ENCODE measurements at regions not wholly inside any gene's neighbourhood (a gene's known extent, or its start where the extent isn't known, plus 50 kb on each side); places are given as distances from the start of the nearest gene placed in this dataset.

GRCh38 chr9:71233646-71234045 is 112.2 kb upstream of the TRPM3 start:
- no peak overlapping the region for H3K27ac ChIP-seq (ENCODE audit: low read depth, low read length)
- no peak for TF ChIP-seq EZH2phosphoT487 (IDR thresholded peaks at IDR 0.05; ENCODE audit: borderline replicate concordance, low read length)
- no peak for TF ChIP-seq CTCF (IDR thresholded peaks at IDR 0.05; ENCODE audit: low read depth, low read length, poor library complexity, severe bottlenecking)
- no peaks in the 10 kb centered on the region for H3K79me2 ChIP-seq (ENCODE audit: control insufficient read depth, low read length)
- H3K4me3 ChIP-seq (ENCODE audit: low read length): no peak overlapping the region
- H4K20me1 ChIP-seq (ENCODE audit: control insufficient read depth, insufficient read depth, low read depth, low read length): no peaks in the 10 kb centered on the region
- H3K9me2 ChIP-seq (replicated peaks; ENCODE audit: control insufficient read depth, low read length): no peaks in the 10 kb centered on the region
- no peaks in the 10 kb centered on the region for H3K9me3 ChIP-seq (ENCODE audit: control insufficient read depth, insufficient read depth, low read length)
- no peaks in the 10 kb centered on the region for H3K36me3 ChIP-seq (ENCODE audit: control insufficient read depth, low read length)
- no peak overlapping the region for H3K4me2 ChIP-seq (ENCODE audit: low read length)
- H3K4me1 ChIP-seq (ENCODE audit: control insufficient read depth, low read length): no peaks in the 10 kb centered on the region
- no peaks in the 10 kb centered on the region for H3F3A ChIP-seq (ENCODE audit: control insufficient read depth, insufficient read depth)
- H3K27me3 ChIP-seq (ENCODE audit: control insufficient read depth, low read length): no peaks in the 10 kb centered on the region

- Histone ChIP-seq H3K4me2 (ENCODE audit: low read length) (no peak overlapping the region), H3K79me2 (ENCODE audit: control insufficient read depth, low read length) (no peaks in the 10 kb centered on the region), H3K9me2 (replicated peaks; ENCODE audit: control insufficient read depth, low read length) (no peaks in the 10 kb centered on the region), H3K27me3 (ENCODE audit: control insufficient read depth, low read length) (no peaks in the 10 kb centered on the region), H3K4me1 (ENCODE audit: control insufficient read depth, low read length) (no peaks in the 10 kb centered on the region), H3K36me3 (ENCODE audit: control insufficient read depth, low read length) (no peaks in the 10 kb centered on the region), H4K20me1 (ENCODE audit: control insufficient read depth, insufficient read depth, low read depth, low read length) (no peaks in the 10 kb centered on the region), H3K9me3 (ENCODE audit: control insufficient read depth, insufficient read depth, low read length) (no peaks in the 10 kb centered on the region), H3F3A (ENCODE audit: control insufficient read depth, insufficient read depth) (no peaks in the 10 kb centered on the region), H3K27ac (ENCODE audit: low read depth, low read length) (no peak overlapping the region), H3K4me3 (ENCODE audit: low read length) (no peak overlapping the region)
- no peak for TF ChIP-seq CTCF (IDR thresholded peaks at IDR 0.05; ENCODE audit: low read depth, low read length, poor library complexity, severe bottlenecking)
Measured at GRCh38 chr9:71223953-71224538, 102.6 kb upstream of the TRPM3 start.

GRCh38 chr9:71218774-71219173 is 97.4 kb upstream of the TRPM3 start:
- no peaks in the 10 kb centered on the region for H3K36me3 ChIP-seq (ENCODE audit: control insufficient read depth, low read length)
- no peak for TF ChIP-seq EZH2phosphoT487 (IDR thresholded peaks at IDR 0.05; ENCODE audit: borderline replicate concordance, low read length)
- no peak for TF ChIP-seq CTCF (IDR thresholded peaks at IDR 0.05; ENCODE audit: low read depth, low read length, poor library complexity, severe bottlenecking)
- no peaks in the 10 kb centered on the region for H3K9me3 ChIP-seq (ENCODE audit: control insufficient read depth, insufficient read depth, low read length)
- no peaks in the 10 kb centered on the region for H4K20me1 ChIP-seq (ENCODE audit: control insufficient read depth, insufficient read depth, low read depth, low read length)
- no peaks in the 10 kb centered on the region for H3K9me2 ChIP-seq (replicated peaks; ENCODE audit: control insufficient read depth, low read length)
- no peaks in the 10 kb centered on the region for H3K27me3 ChIP-seq (ENCODE audit: control insufficient read depth, low read length)
- H3K4me3 ChIP-seq (ENCODE audit: low read length): no peak overlapping the region
- H3K27ac ChIP-seq (ENCODE audit: low read depth, low read length): no peak overlapping the region
- H3K79me2 ChIP-seq (ENCODE audit: control insufficient read depth, low read length): no peaks in the 10 kb centered on the region
- no peaks in the 10 kb centered on the region for H3K4me1 ChIP-seq (ENCODE audit: control insufficient read depth, low read length)
- no peak overlapping the region for H3K4me2 ChIP-seq (ENCODE audit: low read length)
- no peaks in the 10 kb centered on the region for H3F3A ChIP-seq (ENCODE audit: control insufficient read depth, insufficient read depth)
